HepG2 (cell line): ENCODE measurements at regions not wholly inside any gene's neighbourhood (a gene's known extent, or its start where the extent isn't known, plus 50 kb on each side); places are given as distances from the start of the nearest gene placed in this dataset.

Experiments used
- ATF2 ChIP-seq: sonication (generic); formaldehyde crosslinking; IDR thresholded peaks from 2 replicates; pipeline ENCODE4 v1.4.0; 2020; ENCODE audit warnings: missing genetic modification reagents
- CTCF ChIP-seq: sonication (generic); formaldehyde crosslinking; IDR thresholded peaks from 2 replicates; pipeline ENCODE4 v1.5.0; 2020; ENCODE audit warnings: mild to moderate bottlenecking, missing genetic modification reagents, moderate library complexity
- EZH2 ChIP-seq: conservative IDR thresholded peaks from 2 replicates; pipeline ENCODE4 v1.6.1; 2012; ENCODE audit warnings: mild to moderate bottlenecking, low read depth, low read length, moderate library complexity
- HCFC1 ChIP-seq: fragments of 150-350 bp; IDR thresholded peaks from 2 replicates; pipeline ENCODE4 v1.6.1; 2014; ENCODE audit warnings: low read depth, low read length
- KLF9 ChIP-seq: IDR thresholded peaks from 2 replicates; pipeline ENCODE4 v1.6.1; 2016; ENCODE audit warnings: low read depth
- UBTF ChIP-seq: sonication (generic); formaldehyde crosslinking; IDR thresholded peaks from 2 replicates; pipeline ENCODE4 v1.4.0; 2020; ENCODE audit warnings: mild to moderate bottlenecking, missing genetic modification reagents
- ZNF276 ChIP-seq: sonication (generic); formaldehyde crosslinking; IDR thresholded peaks from 2 replicates; pipeline ENCODE4 v1.4.0; 2020; ENCODE audit warnings: mild to moderate bottlenecking, low read depth, missing genetic modification reagents
- ZNF33A ChIP-seq: sonication (generic); formaldehyde crosslinking; IDR thresholded peaks from 2 replicates; pipeline ENCODE4 v1.5.1; 2020; ENCODE audit warnings: missing genetic modification reagents, mild to moderate bottlenecking, moderate library complexity, borderline replicate concordance

- no peak for TF ChIP-seq ZNF33A (CRISPR knock-in tag)
- TF ChIP-seq EZH2, result no peak
- no peak for TF ChIP-seq KLF9 (CRISPR knock-in tag)
- TF ChIP-seq HCFC1, result no peak
- TF ChIP-seq CTCF (CRISPR knock-in tag), result no peak
- no peak for TF ChIP-seq UBTF (CRISPR knock-in tag)
- TF ChIP-seq ATF2, result no peak
- no peak for TF ChIP-seq ZNF276
Observed at GRCh38 chr2:196368546-196369225, 197.3 kb upstream of the STK17B start.
